ENCODE measurements at regions not wholly inside any gene's neighbourhood (a gene's known extent, or its start where the extent isn't known, plus 50 kb on each side); places are given as distances from the start of the nearest gene placed in this dataset.

DNA sequence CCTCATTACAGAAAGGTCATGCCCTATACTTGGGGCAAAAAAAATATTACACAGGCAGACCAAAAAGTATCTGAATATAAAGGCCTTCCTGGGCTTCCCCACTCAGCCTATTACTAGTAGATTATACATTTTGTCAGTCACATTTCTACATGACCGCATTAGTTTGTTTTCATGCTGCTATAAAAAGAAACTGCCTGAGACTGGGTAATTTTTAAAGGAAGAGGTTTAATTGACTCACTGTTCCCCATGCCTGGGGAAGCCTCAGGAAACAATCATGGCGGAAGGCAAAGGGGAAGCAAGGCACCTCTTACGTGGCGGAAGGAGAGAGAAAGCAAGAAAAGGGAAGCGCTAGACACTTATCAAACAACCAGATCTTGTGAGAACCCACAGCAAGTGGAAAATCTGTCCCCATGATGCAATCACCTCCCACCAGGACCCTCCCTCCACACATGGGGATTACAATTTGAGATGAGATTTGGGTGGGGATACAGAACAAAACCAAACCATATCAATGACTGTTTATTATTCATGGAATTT, 1312.0 kb downstream of the PCDH7 start:
- TF ChIP-seq, protein P1, sequence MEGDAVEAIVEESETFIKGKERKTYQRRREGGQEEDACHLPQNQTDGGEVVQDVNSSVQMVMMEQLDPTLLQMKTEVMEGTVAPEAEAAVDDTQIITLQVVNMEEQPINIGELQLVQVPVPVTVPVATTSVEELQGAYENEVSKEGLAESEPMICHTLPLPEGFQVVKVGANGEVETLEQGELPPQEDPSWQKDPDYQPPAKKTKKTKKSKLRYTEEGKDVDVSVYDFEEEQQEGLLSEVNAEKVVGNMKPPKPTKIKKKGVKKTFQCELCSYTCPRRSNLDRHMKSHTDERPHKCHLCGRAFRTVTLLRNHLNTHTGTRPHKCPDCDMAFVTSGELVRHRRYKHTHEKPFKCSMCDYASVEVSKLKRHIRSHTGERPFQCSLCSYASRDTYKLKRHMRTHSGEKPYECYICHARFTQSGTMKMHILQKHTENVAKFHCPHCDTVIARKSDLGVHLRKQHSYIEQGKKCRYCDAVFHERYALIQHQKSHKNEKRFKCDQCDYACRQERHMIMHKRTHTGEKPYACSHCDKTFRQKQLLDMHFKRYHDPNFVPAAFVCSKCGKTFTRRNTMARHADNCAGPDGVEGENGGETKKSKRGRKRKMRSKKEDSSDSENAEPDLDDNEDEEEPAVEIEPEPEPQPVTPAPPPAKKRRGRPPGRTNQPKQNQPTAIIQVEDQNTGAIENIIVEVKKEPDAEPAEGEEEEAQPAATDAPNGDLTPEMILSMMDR (IDR thresholded peaks at IDR 0.05) = no peak
- TF ChIP-seq POLR2A (IDR thresholded peaks at IDR 0.05) (no peak), POLR2AphosphoS5 (IDR thresholded peaks at IDR 0.05) (no peak)
- intact Hi-C loops (cut with DNase I; ENCODE audit: low total_unique reads) = no loop called here
- H3K9me3 ChIP-seq = no peaks in the 10 kb centered on the region
- H3K36me3 ChIP-seq = no peaks in the 10 kb centered on the region
- no peak overlapping the region for H3K27ac ChIP-seq
- DNase-seq (ENCODE audit: low spot score in 2 of 2) = no peak
- no peak overlapping the region for H3K4me3 ChIP-seq
- no peaks in the 10 kb centered on the region for H3K4me1 ChIP-seq
- H3K27me3 ChIP-seq = no peaks in the 10 kb centered on the region

DNA sequence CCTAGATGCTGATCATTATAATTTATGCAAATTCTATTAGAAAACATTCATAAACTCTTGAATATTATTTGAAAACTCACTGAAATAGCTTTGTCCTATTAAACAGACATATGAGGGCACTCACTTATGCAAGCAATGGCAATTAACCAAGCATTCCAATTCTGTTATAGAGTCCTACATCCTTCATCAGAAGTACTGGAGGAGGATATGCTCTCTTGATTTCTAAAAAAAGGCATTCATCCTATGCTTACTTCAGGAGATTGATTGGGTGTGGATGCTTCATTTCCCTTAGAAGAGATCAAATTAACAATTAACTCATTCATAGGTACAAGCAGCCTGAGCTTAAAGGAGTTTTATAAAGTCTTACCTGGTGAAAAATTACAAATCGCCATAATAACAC, 1317.2 kb downstream of the PCDH7 start:
- intact Hi-C loops (cut with DNase I; ENCODE audit: low total_unique reads) = no loop called here
- no peaks in the 10 kb centered on the region for H3K36me3 ChIP-seq
- no peaks in the 10 kb centered on the region for H3K27me3 ChIP-seq
- no peak overlapping the region for H3K27ac ChIP-seq
- no peak for DNase-seq (ENCODE audit: low spot score in 2 of 2)
- H3K9me3 ChIP-seq = no peaks in the 10 kb centered on the region
- TF ChIP-seq, protein P1 (IDR thresholded peaks at IDR 0.05) = no peak
- no peak for TF ChIP-seq POLR2A (IDR thresholded peaks at IDR 0.05)
- TF ChIP-seq POLR2AphosphoS5 (IDR thresholded peaks at IDR 0.05) = no peak
- no peak overlapping the region for H3K4me3 ChIP-seq
- H3K4me1 ChIP-seq = no peaks in the 10 kb centered on the region

DNA sequence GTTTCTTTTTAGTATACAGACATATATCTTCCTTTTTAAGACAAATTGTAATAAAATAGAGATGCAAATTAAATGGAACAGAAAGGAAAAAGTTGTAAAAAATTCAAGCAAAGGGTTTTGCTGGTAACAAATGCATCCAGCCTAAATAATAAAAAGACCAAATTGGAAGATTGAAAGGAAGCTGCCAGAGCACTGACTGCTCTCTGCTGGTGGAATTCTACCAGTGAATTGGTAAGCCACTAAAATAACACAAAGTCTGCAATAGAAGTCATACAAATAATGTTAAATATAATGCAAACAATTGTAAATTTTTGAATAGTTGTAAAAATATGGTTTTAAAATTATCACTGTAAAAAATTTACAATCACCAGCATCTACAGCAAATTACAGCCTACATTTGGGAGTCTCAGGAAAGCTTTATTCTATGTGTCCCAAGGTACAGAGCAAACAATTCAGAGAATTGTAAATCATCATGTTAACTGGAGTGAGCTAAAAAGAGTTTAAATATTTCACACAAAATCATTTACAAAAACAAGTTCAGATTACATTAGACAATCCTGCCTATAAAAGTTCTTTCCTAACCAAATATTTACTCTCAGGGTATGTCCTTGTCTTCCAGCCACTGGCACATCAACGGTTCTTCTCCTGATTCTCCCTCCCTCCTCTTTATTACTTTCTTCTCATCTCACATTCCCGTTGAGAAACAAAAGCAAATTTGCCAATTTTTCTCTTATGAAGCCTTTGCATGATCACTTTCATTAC, 1322.5 kb downstream of the PCDH7 start:
- TF ChIP-seq POLR2AphosphoS5 (IDR thresholded peaks at IDR 0.05) = no peak
- TF ChIP-seq, protein P1 (IDR thresholded peaks at IDR 0.05) = no peak
- TF ChIP-seq POLR2A (IDR thresholded peaks at IDR 0.05) = no peak
- Histone ChIP-seq H3K9me3 (peaks cover 0 to 5% of the 10 kb centered on the region in 2 donors), H3K27ac (no peak overlapping the region), H3K36me3 (no peaks in the 10 kb centered on the region), H3K4me1 (no peaks in the 10 kb centered on the region), H3K4me3 (no peak overlapping the region), H3K27me3 (no peaks in the 10 kb centered on the region)
- no peak for DNase-seq (ENCODE audit: low spot score in 2 of 2)
- intact Hi-C loops (cut with DNase I; ENCODE audit: low total_unique reads) = no loop called here

DNA sequence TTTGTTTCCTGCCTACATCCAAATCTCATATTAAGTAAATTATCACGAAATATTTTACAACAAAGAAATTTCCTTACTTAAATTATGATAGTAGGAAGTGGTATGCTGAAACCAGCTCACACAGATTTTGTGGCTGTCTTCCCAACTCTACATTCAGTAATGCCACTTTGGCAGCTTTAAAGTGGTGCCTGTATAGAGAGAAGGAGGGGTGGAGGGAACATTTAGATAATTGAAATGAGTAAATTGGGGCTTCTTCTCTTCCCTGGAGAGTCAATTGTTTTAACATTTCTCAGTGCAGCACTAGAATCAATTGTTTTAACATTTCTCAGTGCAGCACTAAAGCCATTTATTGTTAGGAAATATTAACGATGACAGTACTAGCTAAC, 1323.1 kb downstream of the PCDH7 start:
- H3K36me3 ChIP-seq = no peaks in the 10 kb centered on the region
- no peaks in the 10 kb centered on the region for H3K4me1 ChIP-seq
- no peak for TF ChIP-seq POLR2AphosphoS5 (IDR thresholded peaks at IDR 0.05)
- TF ChIP-seq POLR2A (IDR thresholded peaks at IDR 0.05) = no peak
- TF ChIP-seq, protein P1 (IDR thresholded peaks at IDR 0.05) = no peak
- H3K27ac ChIP-seq = no peak overlapping the region
- H3K27me3 ChIP-seq = no peaks in the 10 kb centered on the region
- no peak overlapping the region for H3K4me3 ChIP-seq
- H3K9me3 ChIP-seq = peaks cover 0 to 5% of the 10 kb centered on the region in 2 donors
- intact Hi-C loops (cut with DNase I; ENCODE audit: low total_unique reads) = no loop called here
- DNase-seq (ENCODE audit: low spot score in 2 of 2) = no peak

DNA sequence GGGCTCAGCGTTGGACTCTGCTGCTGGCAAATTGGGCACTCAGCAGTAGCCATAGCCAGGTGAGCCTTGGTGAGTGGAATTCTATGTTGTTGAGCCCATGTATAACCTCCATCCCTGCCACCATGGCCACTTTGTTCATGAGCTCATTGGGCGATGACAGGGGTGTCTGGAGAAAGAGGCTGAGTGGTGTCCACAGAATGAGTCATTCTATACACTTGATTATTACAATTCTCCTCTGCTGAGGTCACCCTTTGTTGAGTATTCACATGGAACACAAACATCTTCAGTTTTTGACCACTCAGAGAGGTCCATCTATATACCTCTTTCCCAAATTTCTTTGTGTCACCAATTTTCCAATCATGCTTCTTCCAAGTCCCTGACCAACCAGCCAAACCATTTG, 1341.7 kb downstream of the PCDH7 start:
- H3K9me3 ChIP-seq = no peaks in the 10 kb centered on the region
- H3K27me3 ChIP-seq = no peaks in the 10 kb centered on the region
- no peak overlapping the region for H3K4me3 ChIP-seq
- no peaks in the 10 kb centered on the region for H3K4me1 ChIP-seq
- intact Hi-C loops (cut with DNase I; ENCODE audit: low total_unique reads) = no loop called here
- TF ChIP-seq, protein P1 (IDR thresholded peaks at IDR 0.05) = no peak
- no peak for TF ChIP-seq POLR2AphosphoS5 (IDR thresholded peaks at IDR 0.05)
- no peak for TF ChIP-seq POLR2A (IDR thresholded peaks at IDR 0.05)
- DNase-seq (ENCODE audit: low spot score in 2 of 2) = no peak
- no peaks in the 10 kb centered on the region for H3K36me3 ChIP-seq
- no peak overlapping the region for H3K27ac ChIP-seq
